HTERT RPE-1 (cell line): ENCODE measurements at regions not wholly inside any gene's neighbourhood (a gene's known extent, or its start where the extent isn't known, plus 50 kb on each side); places are given as distances from the start of the nearest gene placed in this dataset.

Experiments
- in situ Hi-C: fragments of 300-500 bp; cut with MboI; formaldehyde crosslinking; loops from 4 replicates; pipeline ENCODE4 v1.14.3; 2020; ENCODE audit warnings: low sequenced_read_pairs

DNA sequence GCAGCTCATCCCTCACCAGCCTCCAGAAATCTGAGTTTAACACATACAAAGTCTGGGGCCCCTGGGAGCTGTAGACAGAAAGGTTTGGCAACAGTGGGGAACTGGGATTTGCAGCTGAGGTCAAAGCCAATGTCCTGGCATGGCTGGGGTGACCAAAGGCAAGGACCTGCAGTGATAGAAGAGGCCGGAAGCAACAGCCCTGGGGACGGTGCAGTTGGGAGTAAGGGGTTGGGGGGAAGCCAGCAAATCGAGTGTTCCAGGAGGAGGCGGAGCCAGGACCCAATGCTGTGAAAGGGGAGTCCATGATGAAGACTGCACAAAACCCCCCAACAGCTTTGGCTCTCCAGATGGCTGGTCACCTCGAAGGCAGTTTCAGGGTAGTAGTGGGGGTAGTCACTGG lies 74.1 kb upstream of the SPATA12 start:
- in situ Hi-C loops, result loop anchor here (25.0 kb wide), 1 partner anchor 274 kb away; no protein-coding TSS in a partner anchor

DNA sequence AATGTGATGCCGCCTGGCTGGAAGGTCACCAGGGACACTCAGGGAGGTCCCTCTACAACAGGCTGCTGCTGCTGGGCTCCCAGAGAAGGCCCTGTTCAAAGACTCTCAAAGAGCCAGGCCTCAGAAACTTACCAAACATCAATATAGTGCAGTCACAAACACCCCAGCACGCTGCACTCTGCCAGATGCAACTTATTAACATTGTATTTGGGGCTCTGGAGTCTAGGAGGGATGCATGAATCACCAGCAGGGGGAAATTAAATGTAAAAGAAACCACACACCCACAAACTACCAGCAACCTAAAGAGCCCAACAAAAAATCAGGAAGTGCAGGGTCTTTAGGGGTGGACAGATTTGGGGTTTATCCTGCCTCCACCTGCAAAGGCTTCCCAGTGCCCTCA lies 74.6 kb upstream of the SPATA12 start:
- in situ Hi-C loops, result loop anchor here (25.0 kb wide), 1 partner anchor 274 kb away; no protein-coding TSS in a partner anchor

DNA sequence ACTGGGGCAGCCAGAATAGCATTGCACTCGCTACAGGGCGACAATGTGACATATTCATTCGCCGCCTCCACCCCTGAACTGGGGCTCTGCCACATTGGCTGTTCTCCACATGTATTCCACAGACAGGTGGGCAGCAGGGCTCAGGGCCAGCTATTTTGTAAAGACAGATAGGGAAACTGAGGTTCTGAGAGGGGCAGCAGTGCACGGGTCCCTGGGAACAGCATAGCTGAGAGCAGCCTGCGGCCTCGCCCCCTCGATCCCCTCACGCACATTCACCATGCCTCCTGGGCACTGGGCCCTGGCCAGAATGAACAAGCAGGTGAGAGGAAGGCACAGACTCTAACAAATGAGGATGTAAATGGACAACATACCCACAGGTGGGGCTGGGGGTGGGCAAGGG lies 75.0 kb upstream of the SPATA12 start:
- in situ Hi-C loops, result loop anchor here (25.0 kb wide), 1 partner anchor 273 kb away; no protein-coding TSS in a partner anchor

DNA sequence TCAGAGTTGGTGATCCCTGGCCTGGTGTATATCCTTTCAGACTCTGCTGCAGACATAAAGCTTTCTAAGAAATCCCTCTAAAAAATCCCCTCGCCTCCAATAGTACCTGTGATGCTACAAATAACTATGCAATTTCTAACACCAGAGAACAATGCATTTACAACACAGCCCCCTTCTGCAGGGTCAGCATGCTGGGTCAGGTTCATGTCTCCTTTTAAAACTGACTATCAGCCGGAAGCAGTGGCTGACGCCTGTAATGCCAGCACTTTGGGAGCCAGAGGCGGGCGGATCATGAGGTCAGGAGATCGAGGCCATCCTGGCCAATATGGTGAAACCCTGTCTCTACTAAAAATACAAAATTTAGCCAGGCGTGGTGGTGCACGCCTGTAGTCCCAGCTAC lies 77.0 kb upstream of the SPATA12 start:
- in situ Hi-C loops, result loop anchor here (25.0 kb wide), 1 partner anchor 271 kb away; no protein-coding TSS in a partner anchor

- in situ Hi-C loops, result loop anchor here (25.0 kb wide), 1 partner anchor 269 kb away; no protein-coding TSS in a partner anchor
Observed at GRCh38 chr3:56981445-56982230, 78.8 kb upstream of the SPATA12 start.

GRCh38 chr3:56980798-56981390 lies 79.6 kb upstream of the SPATA12 start:
- in situ Hi-C loops, result loop anchor here (25.0 kb wide), 1 partner anchor 269 kb away; no protein-coding TSS in a partner anchor

DNA sequence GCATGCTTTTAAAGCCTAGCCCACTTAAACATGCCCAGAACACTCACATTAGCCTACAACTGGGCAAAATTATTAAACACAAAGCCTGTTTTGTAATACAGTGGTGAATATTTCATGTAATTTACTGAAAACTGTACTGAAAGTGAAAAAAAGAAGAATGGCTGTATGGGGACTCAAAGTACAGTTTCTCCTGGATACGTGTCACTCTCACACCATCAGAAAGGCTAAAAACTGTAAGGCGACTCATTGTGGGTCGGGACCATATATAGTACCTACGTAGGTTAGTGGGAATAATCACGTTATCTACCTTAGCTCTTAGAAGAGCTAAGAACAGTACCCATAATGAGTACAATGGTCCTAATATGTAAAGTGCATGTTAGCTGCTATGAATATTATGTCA lies 80.2 kb upstream of the SPATA12 start:
- in situ Hi-C loops, result loop anchor here (25.0 kb wide), 1 partner anchor 268 kb away; no protein-coding TSS in a partner anchor

- in situ Hi-C loops, result loop anchor here (25.0 kb wide), 1 partner anchor 267 kb away; no protein-coding TSS in a partner anchor
Observed at GRCh38 chr3:56979791-56980190, 80.7 kb upstream of the SPATA12 start.

- in situ Hi-C loops, result loop anchor here (25.0 kb wide), 1 partner anchor 265 kb away; no protein-coding TSS in a partner anchor
Observed at GRCh38 chr3:56977561-56977889, 82.9 kb upstream of the SPATA12 start.

- in situ Hi-C loops, result loop anchor here (25.0 kb wide), 1 partner anchor 265 kb away; no protein-coding TSS in a partner anchor
Observed at GRCh38 chr3:56976651-56977560, 83.6 kb upstream of the SPATA12 start.

GRCh38 chr3:56975567-56975966 lies 84.9 kb upstream of the SPATA12 start:
- in situ Hi-C loops, result loop anchor here (25.0 kb wide), 1 partner anchor 263 kb away; no protein-coding TSS in a partner anchor

GRCh38 chr3:56974247-56974930 lies 86.1 kb upstream of the SPATA12 start:
- in situ Hi-C loops, result no loop called here

GRCh38 chr3:56971816-56972215 lies 88.6 kb upstream of the SPATA12 start:
- in situ Hi-C loops, result no loop called here

- in situ Hi-C loops, result no loop called here
Observed at GRCh38 chr3:56971261-56971660, 89.2 kb upstream of the SPATA12 start.

- in situ Hi-C loops, result no loop called here
Observed at GRCh38 chr3:56970461-56970879, 90.0 kb upstream of the SPATA12 start.

DNA sequence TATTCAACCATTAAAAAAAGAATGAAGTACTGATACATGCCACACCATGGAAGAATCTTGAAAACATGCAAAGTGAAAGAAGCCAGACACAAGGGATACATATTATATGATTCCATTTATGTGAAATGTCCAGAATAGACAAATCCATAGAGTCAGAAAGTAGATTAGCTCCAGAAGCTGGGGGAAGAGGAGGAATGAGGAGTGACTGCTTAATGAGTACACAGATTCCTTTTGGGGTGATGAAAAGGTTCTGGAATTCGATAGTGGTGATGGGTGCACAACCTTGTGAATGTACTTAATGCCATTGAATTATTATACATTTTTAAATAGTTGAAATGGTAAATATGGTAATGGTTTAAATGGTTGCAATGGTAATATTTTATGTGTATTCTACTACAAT lies 90.6 kb upstream of the SPATA12 start:
- in situ Hi-C loops, result no loop called here

DNA sequence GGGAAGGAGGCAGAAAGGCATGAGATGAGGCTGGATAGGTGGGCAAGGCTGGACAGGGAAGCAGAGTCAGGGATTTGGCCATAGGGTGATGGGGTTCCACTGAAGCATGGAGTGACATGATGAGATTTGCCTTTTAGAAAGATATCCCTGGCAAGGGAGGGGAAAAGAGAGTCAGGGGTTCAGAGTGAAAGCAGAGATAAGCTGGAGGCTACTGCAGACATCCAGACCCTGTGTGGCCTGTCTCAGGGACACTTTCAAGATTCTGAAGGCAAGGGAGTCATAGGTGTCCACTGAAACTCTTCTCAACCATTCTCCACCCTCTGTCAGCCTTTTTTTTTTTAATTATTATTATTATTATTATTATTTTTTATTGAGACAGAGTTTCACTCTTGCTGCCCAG lies 94.0 kb upstream of the SPATA12 start:
- in situ Hi-C loops, result no loop called here

DNA sequence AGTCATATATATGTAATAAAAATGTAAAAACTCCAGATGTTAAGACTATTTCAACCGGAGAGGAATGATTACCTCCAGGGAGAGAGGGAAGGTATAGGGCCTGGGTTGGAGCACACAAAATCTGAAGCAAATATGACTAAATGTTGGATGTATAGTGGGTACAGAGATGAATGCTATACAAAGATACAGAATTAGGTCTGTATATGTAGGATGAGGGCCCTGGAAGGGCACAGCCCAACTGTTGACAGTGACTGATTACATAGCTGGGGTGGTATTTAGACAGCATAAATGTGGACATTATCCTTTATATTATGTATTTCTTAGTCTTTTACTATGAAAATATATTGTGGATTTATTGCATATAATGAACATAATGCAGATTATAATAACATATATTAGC lies 94.4 kb upstream of the SPATA12 start:
- in situ Hi-C loops, result no loop called here

DNA sequence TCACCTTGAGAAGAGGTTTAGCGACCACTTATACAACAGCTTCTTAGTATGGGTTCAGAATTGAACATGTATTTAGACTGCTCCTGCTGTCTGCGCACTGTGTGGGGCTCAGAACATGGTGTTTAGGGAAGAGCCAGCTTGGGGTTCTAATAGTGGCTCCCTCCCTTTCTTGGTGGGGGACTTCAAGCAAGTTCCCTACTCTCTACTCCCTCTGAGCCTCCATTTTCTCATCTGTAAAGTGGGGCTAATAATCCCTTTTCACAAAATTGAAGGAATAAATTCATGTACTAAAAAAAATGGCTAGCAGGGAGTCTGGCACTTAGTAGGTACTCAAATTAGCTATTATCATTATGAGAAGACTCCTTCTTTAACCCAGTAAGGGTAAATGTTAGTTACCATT lies 97.5 kb upstream of the SPATA12 start:
- in situ Hi-C loops, result no loop called here

DNA sequence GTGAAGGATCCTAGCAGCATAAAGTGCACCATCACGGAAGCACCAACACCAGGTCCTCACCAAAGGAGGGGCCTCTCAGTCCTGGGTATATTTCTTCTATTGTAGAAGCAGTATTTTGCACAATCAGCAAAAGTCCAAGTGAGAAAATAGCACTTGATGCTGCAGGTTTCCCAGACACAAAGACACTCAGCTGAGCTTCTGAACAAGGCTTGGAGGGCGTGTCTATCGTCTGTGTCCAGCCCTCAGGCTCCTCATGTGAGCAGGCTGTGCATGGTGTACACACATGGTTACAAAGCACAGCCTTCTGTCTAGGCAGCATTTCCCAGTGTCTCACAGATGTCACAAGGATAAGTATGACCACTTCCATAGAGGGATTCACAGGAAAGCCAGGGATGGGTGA lies 98.3 kb upstream of the SPATA12 start:
- in situ Hi-C loops, result no loop called here
